Peyer's patch (tissue), 4 donors: ENCODE measurements at regions not wholly inside any gene's neighbourhood (a gene's known extent, or its start where the extent isn't known, plus 50 kb on each side); places are given as distances from the start of the nearest gene placed in this dataset.
"Not testable (repeated sequence)": the region's sequence is repeated elsewhere in the genome, so short reads cannot be mapped to it uniquely, and the experiment has no call there.

Experiments
- POLR2A ChIP-seq, 2 donors: fragments of 450-650 bp; IDR thresholded peaks; one replicate each; pipeline ENCODE4 v1.5.1; 2017; ENCODE audit warnings: antibody characterized with exemption in 2 of 2, mild to moderate bottlenecking in 2 of 2, moderate library complexity in 2 of 2
- TF ChIP-seq, protein P1 (sequence below), 6 experiments: fragments of 450-650 bp in 4 of 6; fragments of 200-600 bp in 2 of 6; sonication (generic) in 1 of 6; IDR thresholded peaks; one replicate each; pipeline ENCODE4 v1.5.1; 2017 to 2019; ENCODE audit warnings: antibody characterized with exemption in 6 of 6, mild to moderate bottlenecking in 3 of 6, moderate library complexity in 1 of 6

GRCh38 chr4:3380336-3380735, 61.4 kb upstream of the HGFAC start:
- TF ChIP-seq, protein P1, sequence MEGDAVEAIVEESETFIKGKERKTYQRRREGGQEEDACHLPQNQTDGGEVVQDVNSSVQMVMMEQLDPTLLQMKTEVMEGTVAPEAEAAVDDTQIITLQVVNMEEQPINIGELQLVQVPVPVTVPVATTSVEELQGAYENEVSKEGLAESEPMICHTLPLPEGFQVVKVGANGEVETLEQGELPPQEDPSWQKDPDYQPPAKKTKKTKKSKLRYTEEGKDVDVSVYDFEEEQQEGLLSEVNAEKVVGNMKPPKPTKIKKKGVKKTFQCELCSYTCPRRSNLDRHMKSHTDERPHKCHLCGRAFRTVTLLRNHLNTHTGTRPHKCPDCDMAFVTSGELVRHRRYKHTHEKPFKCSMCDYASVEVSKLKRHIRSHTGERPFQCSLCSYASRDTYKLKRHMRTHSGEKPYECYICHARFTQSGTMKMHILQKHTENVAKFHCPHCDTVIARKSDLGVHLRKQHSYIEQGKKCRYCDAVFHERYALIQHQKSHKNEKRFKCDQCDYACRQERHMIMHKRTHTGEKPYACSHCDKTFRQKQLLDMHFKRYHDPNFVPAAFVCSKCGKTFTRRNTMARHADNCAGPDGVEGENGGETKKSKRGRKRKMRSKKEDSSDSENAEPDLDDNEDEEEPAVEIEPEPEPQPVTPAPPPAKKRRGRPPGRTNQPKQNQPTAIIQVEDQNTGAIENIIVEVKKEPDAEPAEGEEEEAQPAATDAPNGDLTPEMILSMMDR (IDR thresholded peaks at IDR 0.05) = not testable (repeated sequence)
- not testable (repeated sequence) for TF ChIP-seq POLR2A (IDR thresholded peaks at IDR 0.05)
